Natural killer cell (primary cell): ENCODE measurements at regions not wholly inside any gene's neighbourhood (a gene's known extent, or its start where the extent isn't known, plus 50 kb on each side); places are given as distances from the start of the nearest gene placed in this dataset.

ENCODE experiments used
- ATAC-seq, 3 donors: fragments of 150-1000 bp in 2 of 3; fragments of 200-7000 bp in 1 of 3; cut with Tn5 transposase; 1 replicate in 1 of 3; 2 replicates in 2 of 3; pipeline ENCODE4 v1.10.0; 2021; ENCODE audit warnings: mild to moderate bottlenecking in 2 of 3, moderate library complexity in 2 of 3
- DNase-seq, 2 donors: peaks; one replicate each; pipeline versions ENCODE4 v3.0.0 to v3.0.0-alpha.2; 2013 to 2021; ENCODE audit warnings: mixed read lengths in 1 of 2
- H3K27ac ChIP-seq: one replicate; pipeline ENCODE4 v1.5.1; 2013; ENCODE audit warnings: mild to moderate bottlenecking, low read length
- H3K27me3 ChIP-seq: one replicate; pipeline ENCODE4 v1.6.1; 2013; ENCODE audit warnings: low read length; ENCODE audit not compliant: control insufficient read depth, insufficient read depth
- H3K36me3 ChIP-seq: one replicate; pipeline ENCODE4 v1.6.1; 2013; ENCODE audit warnings: low read length; ENCODE audit not compliant: control insufficient read depth, insufficient read depth
- H3K4me1 ChIP-seq: one replicate; pipeline ENCODE4 v1.6.1; 2013; ENCODE audit warnings: low read length; ENCODE audit not compliant: control insufficient read depth, insufficient read depth
- H3K4me3 ChIP-seq: one replicate; pipeline ENCODE4 v1.5.1; 2013; ENCODE audit warnings: low read length
- H3K9me3 ChIP-seq: one replicate; pipeline ENCODE4 v1.6.1; 2013; ENCODE audit warnings: low read length; ENCODE audit not compliant: control insufficient read depth, insufficient read depth
- H3K27ac Mint-ChIP-seq, 2 donors: one replicate each; pipeline ENCODE4 v1.8.0; 2022; ENCODE audit warnings: mild to moderate bottlenecking in 2 of 2, mixed read lengths in 2 of 2, moderate library complexity in 1 of 2
- H3K27me3 Mint-ChIP-seq, 2 donors: one replicate each; pipeline ENCODE4 v1.8.0; 2022; ENCODE audit warnings: low read depth in 2 of 2, mixed read lengths in 2 of 2
- H3K36me3 Mint-ChIP-seq: one replicate; pipeline ENCODE4 v1.8.0; 2022; ENCODE audit warnings: mixed read lengths
- H3K4me1 Mint-ChIP-seq, 2 donors: one replicate each; pipeline ENCODE4 v1.8.0; 2022; ENCODE audit warnings: mixed read lengths in 2 of 2
- H3K4me3 Mint-ChIP-seq: one replicate; pipeline ENCODE4 v1.8.0; 2022; ENCODE audit warnings: mild to moderate bottlenecking, moderate library complexity, mixed read lengths
- H3K9me3 Mint-ChIP-seq, 2 donors: one replicate each; pipeline ENCODE4 v1.8.0; 2022; ENCODE audit warnings: mixed read lengths in 2 of 2
- CTCF ChIP-seq: fragments of 200-600 bp; IDR thresholded peaks from one replicate; pipeline ENCODE4 v1.8.0; 2022; ENCODE audit warnings: antibody characterized with exemption
- WGBS: methylation state at CpG from one replicate; pipeline ENCODE4 v1.1.7; 2013; ENCODE audit warnings: missing lambda C conversion rate; ENCODE audit not compliant: insufficient coverage; 5-methylcytosine and 5-hydroxymethylcytosine counted together
- intact Hi-C: fragments of 100-400 bp; cut with micrococcal nuclease; formaldehyde crosslinking; loops from one replicate; pipeline ENCODE4 v1.14.2; 2022

GRCh38 chr16:60646631-60647030, 1389.6 kb downstream of the CDH8 start:
- Mint-ChIP-seq H3K9me3 (peaks cover 15 to 27% of the 10 kb centered on the region in 2 donors), H3K36me3 (peaks cover 13% of the 10 kb centered on the region), H3K27ac (no peak overlapping the region), H3K4me1 (no peaks in the 10 kb centered on the region), H3K4me3 (no peak overlapping the region), H3K27me3 (no peaks in the 10 kb centered on the region)
- H3K27ac ChIP-seq = no peak overlapping the region
- H3K4me1 ChIP-seq = no peaks in the 10 kb centered on the region
- TF ChIP-seq CTCF = no peak
- no peak overlapping the region for H3K4me3 ChIP-seq
- H3K36me3 ChIP-seq = no peaks in the 10 kb centered on the region
- 88% methylated on average over 4 of the region's 4 CpGs for WGBS
- no peak for DNase-seq
- no peaks in the 10 kb centered on the region for H3K9me3 ChIP-seq
- ATAC-seq = no peak
- intact Hi-C loops = no loop called here
- no peaks in the 10 kb centered on the region for H3K27me3 ChIP-seq

- H3K9me3 ChIP-seq = no peaks in the 10 kb centered on the region
- H3K36me3 ChIP-seq = no peaks in the 10 kb centered on the region
- no peak overlapping the region for H3K4me3 Mint-ChIP-seq
- H3K27me3 ChIP-seq = no peaks in the 10 kb centered on the region
- peaks cover 13% of the 10 kb centered on the region for H3K36me3 Mint-ChIP-seq
- H3K27ac ChIP-seq = no peak overlapping the region
- H3K4me1 Mint-ChIP-seq = no peaks in the 10 kb centered on the region
- H3K27me3 Mint-ChIP-seq = no peaks in the 10 kb centered on the region
- H3K9me3 Mint-ChIP-seq = peaks cover 18 to 30% of the 10 kb centered on the region in 2 donors
- intact Hi-C loops = no loop called here
- no peak for DNase-seq
- no peaks in the 10 kb centered on the region for H3K4me1 ChIP-seq
- H3K27ac Mint-ChIP-seq = no peak overlapping the region
- TF ChIP-seq CTCF = no peak
- WGBS = 87% methylated on average over 3 of the region's 3 CpGs
- H3K4me3 ChIP-seq = no peak overlapping the region
- no peak for ATAC-seq
Observed at GRCh38 chr16:60645541-60645940, 1390.7 kb downstream of the CDH8 start.

GRCh38 chr16:60642956-60643355, 1393.3 kb downstream of the CDH8 start:
- H3K27me3 Mint-ChIP-seq = no peaks in the 10 kb centered on the region
- H3K27ac ChIP-seq = no peak overlapping the region
- H3K9me3 ChIP-seq = no peaks in the 10 kb centered on the region
- intact Hi-C loops = no loop called here
- H3K27me3 ChIP-seq = no peaks in the 10 kb centered on the region
- H3K4me1 Mint-ChIP-seq = no peaks in the 10 kb centered on the region
- peaks cover 20 to 31% of the 10 kb centered on the region in 2 donors for H3K9me3 Mint-ChIP-seq
- no peak for TF ChIP-seq CTCF
- ATAC-seq = no peak
- no peak overlapping the region for H3K4me3 Mint-ChIP-seq
- H3K4me1 ChIP-seq = no peaks in the 10 kb centered on the region
- H3K27ac Mint-ChIP-seq = no peak overlapping the region
- H3K4me3 ChIP-seq = no peak overlapping the region
- peaks cover 13% of the 10 kb centered on the region for H3K36me3 Mint-ChIP-seq
- DNase-seq = no peak
- H3K36me3 ChIP-seq = no peaks in the 10 kb centered on the region

DNA sequence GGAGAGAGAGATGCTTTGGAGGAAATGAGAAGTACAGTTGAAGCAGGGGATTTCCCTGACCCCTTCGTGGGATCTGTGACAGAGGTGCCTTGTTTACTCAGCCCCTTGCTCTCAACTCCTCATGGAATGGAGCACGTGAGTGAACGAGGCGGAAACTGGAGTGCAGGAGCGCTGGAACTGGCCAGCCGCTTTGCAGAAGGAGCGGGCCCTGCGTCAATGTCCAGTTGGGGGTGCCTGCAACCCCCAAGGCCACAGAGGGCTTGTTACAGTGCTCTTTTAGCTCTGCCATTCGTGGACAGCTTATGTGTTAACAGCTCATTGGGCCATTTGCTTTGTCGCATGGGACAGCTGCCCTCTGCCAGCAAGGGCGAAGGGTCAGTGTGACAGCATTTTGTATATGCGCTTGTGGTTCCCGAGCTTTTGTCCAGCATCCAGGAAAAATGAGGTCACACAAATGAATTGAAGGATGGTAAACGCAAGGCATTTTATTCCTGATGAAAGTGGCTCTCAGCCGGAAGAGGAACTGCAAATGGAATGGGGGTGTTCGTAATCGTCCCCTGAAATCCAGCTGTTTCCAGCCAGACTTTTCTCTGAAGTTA, 1395.1 kb downstream of the CDH8 start:
- intact Hi-C loops = no loop called here
- DNase-seq (no peak), ATAC-seq (no peak)
- Histone ChIP-seq H3K36me3 (no peaks in the 10 kb centered on the region), H3K4me3 (no peak overlapping the region), H3K4me1 (no peaks in the 10 kb centered on the region), H3K27ac (no peak overlapping the region), H3K9me3 (peaks cover 3% of the 10 kb centered on the region), H3K27me3 (no peaks in the 10 kb centered on the region)
- H3K9me3 Mint-ChIP-seq = peaks cover 19 to 33% of the 10 kb centered on the region in 2 donors
- H3K4me3 Mint-ChIP-seq = no peak overlapping the region
- H3K4me1 Mint-ChIP-seq = no peaks in the 10 kb centered on the region
- H3K36me3 Mint-ChIP-seq = peaks cover 13% of the 10 kb centered on the region
- 86% methylated on average over 17 of the region's 17 CpGs for WGBS
- no peak overlapping the region for H3K27ac Mint-ChIP-seq
- no peaks in the 10 kb centered on the region for H3K27me3 Mint-ChIP-seq
- TF ChIP-seq CTCF = no peak
